K562 (cell line): ENCODE measurements at regions not wholly inside any gene's neighbourhood (a gene's known extent, or its start where the extent isn't known, plus 50 kb on each side); places are given as distances from the start of the nearest gene placed in this dataset.

ENCODE experiments used
- ATAC-seq: fragments of 200-7000 bp; cut with Tn5 transposase; 3 replicates; pipeline ENCODE4 v1.9.1; 2020; ENCODE audit warnings: moderate library complexity
- BruUV-seq: library from RNA; stranded (reverse); fragments of 400-500 nt; replicated peaks from 2 replicates; lab custom pipeline; 2021; lab: Mats Ljungman, UMichigan
- CTCF ChIA-PET: fragments of 300-600 bp; formaldehyde crosslinking; extraction: SDS; loops from one replicate; lab custom pipeline; 2021; ENCODE audit warnings: low intra/inter-chr PET ratio; lab: Yijun Ruan, JAX
- POLR2A ChIA-PET: fragments of 300-600, 350-650 bp; sonication (Branson Sonifier 250); formaldehyde crosslinking; extraction: SDS; loops from one replicate; lab custom pipeline; 2021; ENCODE audit warnings: antibody characterized with exemption, inconsistent platforms; lab: Yijun Ruan, JAX
- DNase-seq, 4 experiments: peaks; one replicate each; pipeline versions ENCODE4 v3.0.0 to v3.0.0-alpha.2; 2011 to 2018; ENCODE audit warnings: low spot score in 3 of 4, mixed read lengths in 3 of 4; ENCODE audit errors: extremely low read depth in 1 of 4
- FAIRE-seq: peaks from 2 replicates; lab custom pipeline; 2011; peaks lifted over from hg19 to GRCh38; lab: Jason Lieb, UNC
- H2AFZ ChIP-seq: 2 replicates; pipeline ENCODE4 v1.6.0; 2011; ENCODE audit warnings: low read depth, low read length, control low read depth, inconsistent platforms
- H3K27ac ChIP-seq: fragments of 200-600 bp; 3 replicates; pipeline ENCODE4 v1.8.0; 2011; ENCODE audit warnings: low read depth, mild to moderate bottlenecking, control low read depth, inconsistent platforms, low read length, moderate library complexity, mixed read lengths; ENCODE audit errors: extremely low read depth
- H3K27me3 ChIP-seq, 2 experiments: fragments of 300-600 bp in 1 of 2; 2 replicates in 1 of 2; 3 replicates in 1 of 2; pipeline versions ENCODE4 v1.6.0 to v1.8.0; 2011; ENCODE audit warnings: inconsistent platforms in 2 of 2, low read length in 2 of 2, mild to moderate bottlenecking in 1 of 2, mixed read lengths in 1 of 2, moderate library complexity in 1 of 2; ENCODE audit not compliant: control insufficient read depth in 2 of 2, insufficient read depth in 2 of 2
- H3K36me3 ChIP-seq: fragments of 300-600 bp; 3 replicates; pipeline ENCODE4 v1.8.0; 2011; ENCODE audit warnings: mild to moderate bottlenecking, low read length, inconsistent platforms; ENCODE audit not compliant: control insufficient read depth, insufficient read depth
- H3K4me1 ChIP-seq, 2 experiments: fragments of 200-600 bp in 1 of 2; replicated peaks in 1 of 2; 2 replicates in 1 of 2; 3 replicates in 1 of 2; pipeline versions ENCODE4 v1.5.1 to v1.8.0; 2011; ENCODE audit warnings: inconsistent platforms in 2 of 2, low read length in 2 of 2, mild to moderate bottlenecking in 1 of 2, mixed read lengths in 1 of 2, moderate library complexity in 1 of 2; ENCODE audit not compliant: control insufficient read depth in 2 of 2, insufficient read depth in 2 of 2
- H3K4me2 ChIP-seq: 2 replicates; pipeline ENCODE4 v1.6.1; 2011; ENCODE audit warnings: low read length, control low read depth, inconsistent platforms, mixed read lengths; ENCODE audit not compliant: insufficient read depth
- H3K4me3 ChIP-seq: fragments of 200-600 bp; sonication (generic), shearing (Covaris generic); 2 replicates; pipeline ENCODE4 v1.5.1; 2016; ENCODE audit warnings: control low read depth, inconsistent platforms
- H3K79me2 ChIP-seq: fragments of 200-600 bp; 3 replicates; pipeline ENCODE4 v1.8.0; 2011; ENCODE audit warnings: low read length, inconsistent platforms; ENCODE audit not compliant: control insufficient read depth, insufficient read depth
- H3K9ac ChIP-seq, 2 experiments: 2 replicates each; pipeline versions ENCODE4 v1.6.0 to v1.6.1; 2011; ENCODE audit warnings: low read depth in 2 of 2, low read length in 2 of 2, control low read depth in 1 of 2, inconsistent platforms in 1 of 2, mild to moderate bottlenecking in 1 of 2, mixed read lengths in 1 of 2; ENCODE audit not compliant: insufficient read depth in 1 of 2
- H3K9me1 ChIP-seq: one replicate; pipeline ENCODE4 v1.6.0; 2011; ENCODE audit warnings: inconsistent platforms, mild to moderate bottlenecking, low read length, moderate library complexity; ENCODE audit not compliant: control insufficient read depth, insufficient read depth
- H3K9me3 ChIP-seq: replicated peaks from 2 replicates; pipeline ENCODE4 v1.5.1; 2011; ENCODE audit warnings: low read depth, low read length, inconsistent platforms; ENCODE audit not compliant: control insufficient read depth, insufficient read depth
- H4K20me1 ChIP-seq: replicated peaks from 2 replicates; pipeline ENCODE4 v1.6.1; 2011; ENCODE audit warnings: low read length, inconsistent platforms, mixed read lengths; ENCODE audit not compliant: control insufficient read depth, insufficient read depth
- ARID1B ChIP-seq: fragments of 450-650 bp; IDR thresholded peaks from 2 replicates; pipeline ENCODE4 v1.6.1; 2016; ENCODE audit warnings: antibody characterized with exemption, mild to moderate bottlenecking, inconsistent platforms
- BRD4 ChIP-seq: fragments of 200-600 bp; sonication (generic); IDR thresholded peaks from 2 replicates; pipeline ENCODE4 v1.6.1; 2017; ENCODE audit warnings: inconsistent platforms
- CC2D1A ChIP-seq: fragments of 450-650 bp; IDR thresholded peaks from 2 replicates; pipeline ENCODE4 v1.6.1; 2017; ENCODE audit warnings: mild to moderate bottlenecking
- CREBBP ChIP-seq: IDR thresholded peaks from one replicate; pipeline ENCODE4 v1.6.1; 2012; ENCODE audit warnings: low read depth, mild to moderate bottlenecking, control low read depth, inconsistent platforms, low read length
- CSDE1 ChIP-seq, 2 experiments: fragments of 450-650 bp; IDR thresholded peaks; 2 replicates each; pipeline ENCODE4 v1.6.1; 2016; ENCODE audit warnings: mild to moderate bottlenecking in 1 of 2
- CTCF ChIP-seq, 3 experiments: IDR thresholded peaks in 2 of 3; conservative IDR thresholded peaks in 1 of 3; 2 replicates each; pipeline ENCODE4 v1.5.1; 2011 to 2012; ENCODE audit warnings: low read length in 3 of 3, mild to moderate bottlenecking in 3 of 3, control low read depth in 2 of 3, improper control_type of control experiment in 1 of 3, inconsistent platforms in 1 of 3, low read depth in 1 of 3, mixed read lengths in 1 of 3, moderate library complexity in 1 of 3; ENCODE audit not compliant: insufficient read depth in 2 of 3
- HMG20B ChIP-seq: fragments of 250-450 bp; sonication (Bioruptor Pico); IDR thresholded peaks from 2 replicates; pipeline ENCODE4 v1.5.0; 2021; ENCODE audit warnings: mild to moderate bottlenecking
- HSF4 ChIP-seq: fragments of 250-450 bp; sonication (Bioruptor Pico); IDR thresholded peaks from 2 replicates; pipeline ENCODE4 v2.1.2; 2022; ENCODE audit warnings: mild to moderate bottlenecking, moderate library complexity, borderline replicate concordance
- LARP7 ChIP-seq: fragments of 450-650 bp; IDR thresholded peaks from 2 replicates; pipeline ENCODE4 v1.6.1; 2016
- POLR2AphosphoS5 ChIP-seq: IDR thresholded peaks from 2 replicates; pipeline ENCODE4 v1.6.1; 2011; ENCODE audit warnings: mild to moderate bottlenecking, low read depth, low read length, moderate library complexity; ENCODE audit not compliant: control insufficient read depth, insufficient read depth
- SMARCA4 ChIP-seq: fragments of 450-650 bp; IDR thresholded peaks from 2 replicates; pipeline ENCODE4 v1.6.1; 2016
- SUPT5H ChIP-seq: fragments of 450-650 bp; IDR thresholded peaks from 2 replicates; pipeline ENCODE4 v1.6.1; 2016
- TGIF2 ChIP-seq: sonication (generic); formaldehyde crosslinking; IDR thresholded peaks from 2 replicates; pipeline ENCODE4 v1.8.1; 2022; ENCODE audit warnings: mild to moderate bottlenecking, missing genetic modification reagents, moderate library complexity
- ZBTB1 ChIP-seq: sonication (generic); formaldehyde crosslinking; IDR thresholded peaks from 2 replicates; pipeline ENCODE4 v1.8.1; 2023; ENCODE audit warnings: missing genetic modification reagents, low read depth, mild to moderate bottlenecking, borderline replicate concordance
- ZKSCAN1 ChIP-seq: fragments of 150-350 bp; IDR thresholded peaks from 2 replicates; pipeline ENCODE4 v1.6.1; 2016; ENCODE audit warnings: low read depth, low read length
- ZNF263 ChIP-seq: sonication (generic); formaldehyde crosslinking; IDR thresholded peaks from 2 replicates; pipeline ENCODE4 v1.8.0; 2022; ENCODE audit warnings: mild to moderate bottlenecking, missing genetic modification reagents, borderline replicate concordance
- ZNF780A ChIP-seq: fragments of 250-450 bp; sonication (Bioruptor Pico); IDR thresholded peaks from 2 replicates; pipeline ENCODE4 v1.5.0; 2021; ENCODE audit warnings: mild to moderate bottlenecking
- WGBS: fragments of 100-300 bp; shearing (Covaris generic); methylation state at CpG from one replicate; pipeline ENCODE4 v1.1.6; 2016; ENCODE audit warnings: low coverage, mixed read lengths; ENCODE audit not compliant: insufficient coverage; ENCODE audit errors: missing lambda C conversion rate; 5-methylcytosine and 5-hydroxymethylcytosine counted together
- in situ Hi-C: fragments of 300-500 bp; cut with MboI; formaldehyde crosslinking; loops from 4 replicates; pipeline ENCODE4 v1.15.0; 2018; ENCODE audit warnings: inconsistent platforms, mixed read lengths
- intact Hi-C: fragments of 100-400 bp; cut with micrococcal nuclease; formaldehyde crosslinking; loops from 2 replicates; pipeline ENCODE4 v1.14.2; 2022
- TF ChIP-seq, protein P1 (sequence below): fragments of 450-650 bp; formaldehyde crosslinking; conservative IDR thresholded peaks from 2 replicates; pipeline ENCODE4 v1.4.0; 2022; ENCODE audit warnings: mild to moderate bottlenecking, missing genetic modification characterization
- TF ChIP-seq, protein P2 (sequence below): fragments of 250-450 bp; sonication (Bioruptor Pico); IDR thresholded peaks from 2 replicates; pipeline ENCODE4 v1.4.0; 2020; ENCODE audit warnings: mild to moderate bottlenecking
- TF ChIP-seq, protein P3 (sequence below): fragments of 450-650 bp; IDR thresholded peaks from 2 replicates; pipeline ENCODE4 v1.6.1; 2017; ENCODE audit warnings: mild to moderate bottlenecking, moderate library complexity

GRCh38 chrY:19148783-19149182, 375.2 kb upstream of the HSFY2 start (continued):
- TF ChIP-seq, protein P1, sequence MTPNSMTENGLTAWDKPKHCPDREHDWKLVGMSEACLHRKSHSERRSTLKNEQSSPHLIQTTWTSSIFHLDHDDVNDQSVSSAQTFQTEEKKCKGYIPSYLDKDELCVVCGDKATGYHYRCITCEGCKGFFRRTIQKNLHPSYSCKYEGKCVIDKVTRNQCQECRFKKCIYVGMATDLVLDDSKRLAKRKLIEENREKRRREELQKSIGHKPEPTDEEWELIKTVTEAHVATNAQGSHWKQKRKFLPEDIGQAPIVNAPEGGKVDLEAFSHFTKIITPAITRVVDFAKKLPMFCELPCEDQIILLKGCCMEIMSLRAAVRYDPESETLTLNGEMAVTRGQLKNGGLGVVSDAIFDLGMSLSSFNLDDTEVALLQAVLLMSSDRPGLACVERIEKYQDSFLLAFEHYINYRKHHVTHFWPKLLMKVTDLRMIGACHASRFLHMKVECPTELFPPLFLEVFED (CRISPR knock-in tag), result no peak
- TF ChIP-seq ZBTB1 (CRISPR knock-in tag) (no peak), POLR2AphosphoS5 (no peak), HMG20B (no peak), HSF4 (no peak), CREBBP (no peak), SUPT5H (no peak), CC2D1A (no peak)
- TF ChIP-seq, protein P2, sequence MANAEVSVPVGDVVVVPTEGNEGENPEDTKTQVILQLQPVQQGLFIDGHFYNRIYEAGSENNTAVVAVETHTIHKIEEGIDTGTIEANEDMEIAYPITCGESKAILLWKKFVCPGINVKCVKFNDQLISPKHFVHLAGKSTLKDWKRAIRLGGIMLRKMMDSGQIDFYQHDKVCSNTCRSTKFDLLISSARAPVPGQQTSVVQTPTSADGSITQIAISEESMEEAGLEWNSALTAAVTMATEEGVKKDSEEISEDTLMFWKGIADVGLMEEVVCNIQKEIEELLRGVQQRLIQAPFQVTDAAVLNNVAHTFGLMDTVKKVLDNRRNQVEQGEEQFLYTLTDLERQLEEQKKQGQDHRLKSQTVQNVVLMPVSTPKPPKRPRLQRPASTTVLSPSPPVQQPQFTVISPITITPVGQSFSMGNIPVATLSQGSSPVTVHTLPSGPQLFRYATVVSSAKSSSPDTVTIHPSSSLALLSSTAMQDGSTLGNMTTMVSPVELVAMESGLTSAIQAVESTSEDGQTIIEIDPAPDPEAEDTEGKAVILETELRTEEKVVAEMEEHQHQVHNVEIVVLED (CRISPR knock-in tag), result no peak

GRCh38 chrY:19146296-19146695, 372.8 kb upstream of the HSFY2 start:
- BruUV-seq, result no TSS peak
- Histone ChIP-seq H3K27ac (no peak overlapping the region), H2AFZ (no peak overlapping the region), H3K9me1 (no peaks in the 10 kb centered on the region), H3K4me2 (no peak overlapping the region), H3K27me3 (no peaks in the 10 kb centered on the region), H3K4me1 (no peaks in the 10 kb centered on the region), H3K9ac (no peak overlapping the region), H3K36me3 (no peaks in the 10 kb centered on the region), H3K9me3 (no peaks in the 10 kb centered on the region), H4K20me1 (no peaks in the 10 kb centered on the region), H3K4me3 (no peak overlapping the region), H3K79me2 (no peaks in the 10 kb centered on the region)
- DNase-seq (no peak), ATAC-seq (no peak), FAIRE-seq (no peak)
- in situ Hi-C loops (no loop called here), intact Hi-C loops (no loop called here)
- ChIA-PET CTCF (no interaction called here), POLR2A (no interaction called here)
- WGBS, result no CpG with 5 or more reads among the region's 1 CpG
- TF ChIP-seq, protein P3, sequence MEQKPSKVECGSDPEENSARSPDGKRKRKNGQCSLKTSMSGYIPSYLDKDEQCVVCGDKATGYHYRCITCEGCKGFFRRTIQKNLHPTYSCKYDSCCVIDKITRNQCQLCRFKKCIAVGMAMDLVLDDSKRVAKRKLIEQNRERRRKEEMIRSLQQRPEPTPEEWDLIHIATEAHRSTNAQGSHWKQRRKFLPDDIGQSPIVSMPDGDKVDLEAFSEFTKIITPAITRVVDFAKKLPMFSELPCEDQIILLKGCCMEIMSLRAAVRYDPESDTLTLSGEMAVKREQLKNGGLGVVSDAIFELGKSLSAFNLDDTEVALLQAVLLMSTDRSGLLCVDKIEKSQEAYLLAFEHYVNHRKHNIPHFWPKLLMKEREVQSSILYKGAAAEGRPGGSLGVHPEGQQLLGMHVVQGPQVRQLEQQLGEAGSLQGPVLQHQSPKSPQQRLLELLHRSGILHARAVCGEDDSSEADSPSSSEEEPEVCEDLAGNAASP, result no peak
- no peak for TF ChIP-seq CTCF (IDR thresholded peaks at IDR 0.05 in 2 of 3, conservative IDR thresholded peaks at IDR 0.05 in 1 of 3; ENCODE audit: insufficient read depth in 2 of 3, low read depth in 1 of 3, low read length in 3 of 3)
- TF ChIP-seq LARP7, result no peak
- TF ChIP-seq SMARCA4, result no peak
- no peak for TF ChIP-seq CSDE1 (IDR thresholded peaks at IDR 0.05)
- TF ChIP-seq ZNF780A (CRISPR knock-in tag), result no peak
- no peak for TF ChIP-seq BRD4
- no peak for TF ChIP-seq ARID1B
- no peak for TF ChIP-seq ZKSCAN1
- no peak for TF ChIP-seq ZNF263
- no peak for TF ChIP-seq TGIF2 (CRISPR knock-in tag)
